ENCODE measurements at regions not wholly inside any gene's neighbourhood (a gene's known extent, or its start where the extent isn't known, plus 50 kb on each side); places are given as distances from the start of the nearest gene placed in this dataset.
"Not testable (repeated sequence)": the region's sequence is repeated elsewhere in the genome, so short reads cannot be mapped to it uniquely, and the experiment has no call there.

- DNase-seq (ENCODE audit: low read depth): no peak
Observed at GRCh38 chr13:81563091-81563490, 1222.2 kb upstream of the SPRY2 start.

GRCh38 chr13:81562598-81562997 lies 1221.7 kb upstream of the SPRY2 start:
- DNase-seq (ENCODE audit: low read depth): no peak

GRCh38 chr13:81551036-81551435 lies 1210.1 kb upstream of the SPRY2 start:
- no peak for DNase-seq (ENCODE audit: low read depth)

- not testable (repeated sequence) for DNase-seq (ENCODE audit: low read depth)
Observed at GRCh38 chr13:81546294-81546693, 1205.4 kb upstream of the SPRY2 start.

- DNase-seq (ENCODE audit: low read depth): no peak
Observed at GRCh38 chr13:81540777-81541176, 1199.9 kb upstream of the SPRY2 start.

GRCh38 chr13:81539643-81540150 lies 1198.8 kb upstream of the SPRY2 start:
- no peak for DNase-seq (ENCODE audit: low read depth)

GRCh38 chr13:81498969-81499368 lies 1158.0 kb upstream of the SPRY2 start:
- DNase-seq (ENCODE audit: low read depth): no peak

GRCh38 chr13:81493144-81493543 lies 1152.2 kb upstream of the SPRY2 start:
- no peak for DNase-seq (ENCODE audit: low read depth)

GRCh38 chr13:81492449-81492848 lies 1151.5 kb upstream of the SPRY2 start:
- no peak for DNase-seq (ENCODE audit: low read depth)

GRCh38 chr13:81488021-81488420 lies 1147.1 kb upstream of the SPRY2 start:
- no peak for DNase-seq (ENCODE audit: low read depth)

- DNase-seq (ENCODE audit: low read depth): no peak
Observed at GRCh38 chr13:81487151-81487550, 1146.2 kb upstream of the SPRY2 start.

- DNase-seq (ENCODE audit: low read depth): no peak
Observed at GRCh38 chr13:81480634-81481033, 1139.7 kb upstream of the SPRY2 start.

GRCh38 chr13:81473366-81473899 lies 1132.5 kb upstream of the SPRY2 start:
- no peak for DNase-seq (ENCODE audit: low read depth)

- DNase-seq (ENCODE audit: low read depth): no peak
Observed at GRCh38 chr13:81458170-81458569, 1117.2 kb upstream of the SPRY2 start.

GRCh38 chr13:81446441-81446840 lies 1105.5 kb upstream of the SPRY2 start:
- no peak for DNase-seq (ENCODE audit: low read depth)

- no peak for DNase-seq (ENCODE audit: low read depth)
Observed at GRCh38 chr13:81442904-81443303, 1102.0 kb upstream of the SPRY2 start.

- no peak for DNase-seq (ENCODE audit: low read depth)
Observed at GRCh38 chr13:81425286-81425685, 1084.4 kb upstream of the SPRY2 start.

GRCh38 chr13:81409284-81409683 lies 1068.4 kb upstream of the SPRY2 start:
- no peak for DNase-seq (ENCODE audit: low read depth)

- DNase-seq (ENCODE audit: low read depth): no peak
Observed at GRCh38 chr13:81408647-81409046, 1067.7 kb upstream of the SPRY2 start.

GRCh38 chr13:81406639-81407292 lies 1065.8 kb upstream of the SPRY2 start:
- no peak for DNase-seq (ENCODE audit: low read depth)

- no peak for DNase-seq (ENCODE audit: low read depth)
Observed at GRCh38 chr13:81406022-81406421, 1065.1 kb upstream of the SPRY2 start.

- DNase-seq (ENCODE audit: low read depth): no peak
Observed at GRCh38 chr13:81396192-81396591, 1055.3 kb upstream of the SPRY2 start.

GRCh38 chr13:81395368-81395767 lies 1054.4 kb upstream of the SPRY2 start:
- no peak for DNase-seq (ENCODE audit: low read depth)

- DNase-seq (ENCODE audit: low read depth): no peak
Observed at GRCh38 chr13:81394640-81395039, 1053.7 kb upstream of the SPRY2 start.

Data from forelimb muscle (tissue), 1 donor.